Common myeloid progenitor, CD34-positive (primary cell): ENCODE measurements at regions not wholly inside any gene's neighbourhood (a gene's known extent, or its start where the extent isn't known, plus 50 kb on each side); places are given as distances from the start of the nearest gene placed in this dataset.
A peak's percentile ranks its signal among the peaks of the same experiment; 100 is the strongest.

ENCODE experiments used
- CTCF ChIA-PET: fragments of 350-600 bp; sonication (Branson Sonifier 250); formaldehyde crosslinking; loops from one replicate; lab custom pipeline; 2021; ENCODE audit warnings: antibody characterized with exemption; lab: Charles Lee
- POLR2A ChIA-PET: fragments of 350-600 bp; sonication (Branson Sonifier 250); formaldehyde crosslinking; loops from one replicate; lab custom pipeline; 2021; ENCODE audit warnings: antibody characterized with exemption; lab: Charles Lee
- DNase-seq, 3 donors: peaks; one replicate each; pipeline versions ENCODE4 v3.0.0 to v3.0.0-alpha.2; 2013
- H3K27ac ChIP-seq, 2 experiments: 1 replicate in 1 of 2; 2 replicates in 1 of 2; pipeline ENCODE4 v1.7.0; 2013; ENCODE audit warnings: inconsistent platforms in 2 of 2, low read length in 2 of 2, mild to moderate bottlenecking in 2 of 2, low read depth in 1 of 2, moderate library complexity in 1 of 2; ENCODE audit not compliant: severe bottlenecking in 2 of 2, insufficient read depth in 1 of 2, poor library complexity in 1 of 2
- H3K27me3 ChIP-seq, 5 experiments: replicated peaks in 2 of 5; 1 replicate in 3 of 5; 2 replicates in 2 of 5; pipeline versions ENCODE4 v1.6.1 to v1.7.0; 2013; ENCODE audit warnings: low read length in 4 of 5, mild to moderate bottlenecking in 2 of 5, moderate library complexity in 2 of 5, inconsistent platforms in 1 of 5; ENCODE audit not compliant: insufficient read depth in 5 of 5, control insufficient read depth in 4 of 5
- H3K36me3 ChIP-seq, 4 experiments: 1 replicate in 2 of 4; 2 replicates in 2 of 4; pipeline versions ENCODE4 v1.6.1 to v1.7.0; 2013; ENCODE audit warnings: low read length in 3 of 4, control low read depth in 1 of 4, mild to moderate bottlenecking in 1 of 4; ENCODE audit not compliant: control insufficient read depth in 4 of 4, insufficient read depth in 4 of 4
- H3K4me1 ChIP-seq, 4 experiments: 1 replicate in 3 of 4; 2 replicates in 1 of 4; pipeline versions ENCODE4 v1.6.1 to v1.7.1; 2013; ENCODE audit warnings: low read length in 3 of 4, mild to moderate bottlenecking in 3 of 4, control low read depth in 1 of 4, inconsistent platforms in 1 of 4, moderate library complexity in 1 of 4; ENCODE audit not compliant: control insufficient read depth in 4 of 4, insufficient read depth in 4 of 4; ENCODE audit errors: control extremely low read depth in 1 of 4
- H3K4me3 ChIP-seq, 7 experiments: 1 replicate in 4 of 7; 2 replicates in 3 of 7; pipeline versions ENCODE4 v1.5.1 to v1.7.0; 2013; ENCODE audit warnings: mild to moderate bottlenecking in 7 of 7, low read length in 6 of 7, moderate library complexity in 6 of 7, inconsistent platforms in 2 of 7, low read depth in 2 of 7, control low read depth in 1 of 7; ENCODE audit not compliant: insufficient read depth in 4 of 7, control insufficient read depth in 1 of 7; ENCODE audit errors: extremely low read depth in 1 of 7
- H3K9me3 ChIP-seq, 5 experiments: 1 replicate in 4 of 5; 2 replicates in 1 of 5; pipeline versions ENCODE4 v1.6.1 to v1.7.1; 2013; ENCODE audit warnings: low read length in 4 of 5, mild to moderate bottlenecking in 2 of 5, inconsistent platforms in 1 of 5, low read depth in 1 of 5, moderate library complexity in 1 of 5; ENCODE audit not compliant: control insufficient read depth in 4 of 5, insufficient read depth in 2 of 5; ENCODE audit errors: control extremely low read depth in 1 of 5
- WGBS: methylation state at CpG from one replicate; pipeline ENCODE4 v1.1.5; 2013; ENCODE audit not compliant: insufficient coverage; 5-methylcytosine and 5-hydroxymethylcytosine counted together

DNA sequence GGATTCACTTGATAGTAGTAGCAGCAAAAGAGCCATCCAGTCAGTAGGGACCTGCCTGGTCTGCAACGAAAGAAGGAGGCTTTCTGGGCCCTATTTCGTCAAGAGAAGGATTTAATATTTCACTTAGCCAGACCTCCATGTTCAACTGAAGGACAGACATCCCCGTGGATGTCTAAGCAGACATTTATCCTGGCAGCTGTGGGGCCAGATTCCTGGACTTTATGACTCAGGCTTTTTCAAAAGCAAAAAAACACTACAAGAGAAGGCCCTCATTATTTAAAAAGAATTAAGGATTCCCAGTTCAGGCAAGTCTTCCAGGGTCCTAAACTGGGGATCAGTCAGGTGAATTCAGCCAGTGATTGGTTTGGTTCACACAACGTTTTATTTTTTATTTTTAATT, 88.5 kb upstream of the TSPAN5 start:
- WGBS = 94% methylated on average over 4 of the region's 4 CpGs
- no peak overlapping the region for H3K27ac ChIP-seq
- CTCF ChIA-PET = no interaction called here

DNA sequence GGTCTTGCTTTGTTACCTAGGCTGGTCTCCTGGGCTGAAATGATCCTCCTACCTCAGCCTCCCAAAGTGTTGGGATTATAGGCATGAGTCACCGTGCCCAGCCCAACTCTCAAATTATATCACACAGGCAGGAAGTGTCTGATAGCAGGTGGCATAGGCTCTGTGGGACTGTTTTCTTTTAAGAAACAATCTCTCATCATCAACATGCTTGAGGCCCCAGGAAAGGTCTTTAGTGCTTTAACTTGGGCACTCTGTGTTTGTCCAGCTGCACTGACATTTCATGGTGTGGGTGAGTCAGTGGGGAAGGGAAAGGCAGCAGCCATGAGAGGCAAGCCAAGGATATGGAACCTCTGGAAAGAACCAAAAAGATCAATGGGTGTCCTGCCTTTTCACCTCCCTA, 88.1 kb upstream of the TSPAN5 start:
- ChIA-PET CTCF (no interaction called here), POLR2A (no interaction called here)
- Histone ChIP-seq H3K9me3 (no peaks in the 10 kb centered on the region), H3K27me3 (no peaks in the 10 kb centered on the region), H3K36me3 (no peaks in the 10 kb centered on the region), H3K4me3 (no peak overlapping the region), H3K4me1 (no peaks in the 10 kb centered on the region), H3K27ac (no peak overlapping the region)
- no CpG with 5 or more reads among the region's 1 CpG for WGBS
- DNase-seq = peak in 2 of 3 donors; percentile 0 to 2

More for the DNA sequence above, 88.5 kb upstream of the TSPAN5 start:
- DNase-seq = no peak
- POLR2A ChIA-PET = no interaction called here
- H3K36me3 ChIP-seq = no peaks in the 10 kb centered on the region
- no peaks in the 10 kb centered on the region for H3K27me3 ChIP-seq
- no peaks in the 10 kb centered on the region for H3K9me3 ChIP-seq
- H3K4me3 ChIP-seq = no peak overlapping the region
- no peaks in the 10 kb centered on the region for H3K4me1 ChIP-seq

DNA sequence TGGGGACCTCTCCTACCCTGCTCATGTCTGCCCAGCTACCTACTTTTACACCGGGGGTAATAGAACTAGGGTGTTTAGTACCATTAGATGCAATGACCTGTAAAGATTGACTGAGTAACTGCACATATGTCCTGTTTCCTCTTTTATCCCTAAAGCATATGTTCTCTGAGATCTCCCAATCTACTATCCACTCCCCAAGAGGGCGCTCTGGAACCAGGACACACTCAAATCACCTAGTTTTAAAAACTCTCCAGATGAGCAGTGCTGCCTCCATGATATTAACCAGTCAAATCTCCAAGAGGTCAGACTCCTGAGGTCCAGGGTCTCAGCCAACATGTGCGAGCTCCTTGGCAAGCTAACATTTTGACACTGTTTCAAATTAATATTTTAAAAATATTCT, 87.0 kb upstream of the TSPAN5 start:
- CTCF ChIA-PET = interaction anchor here (1.1 kb wide), 1 partner anchor 10 kb away, joined by 3 read pairs; no protein-coding TSS in a partner anchor
- 94% methylated on average over 2 of the region's 3 CpGs for whole genome bisulfite sequencing

DNA sequence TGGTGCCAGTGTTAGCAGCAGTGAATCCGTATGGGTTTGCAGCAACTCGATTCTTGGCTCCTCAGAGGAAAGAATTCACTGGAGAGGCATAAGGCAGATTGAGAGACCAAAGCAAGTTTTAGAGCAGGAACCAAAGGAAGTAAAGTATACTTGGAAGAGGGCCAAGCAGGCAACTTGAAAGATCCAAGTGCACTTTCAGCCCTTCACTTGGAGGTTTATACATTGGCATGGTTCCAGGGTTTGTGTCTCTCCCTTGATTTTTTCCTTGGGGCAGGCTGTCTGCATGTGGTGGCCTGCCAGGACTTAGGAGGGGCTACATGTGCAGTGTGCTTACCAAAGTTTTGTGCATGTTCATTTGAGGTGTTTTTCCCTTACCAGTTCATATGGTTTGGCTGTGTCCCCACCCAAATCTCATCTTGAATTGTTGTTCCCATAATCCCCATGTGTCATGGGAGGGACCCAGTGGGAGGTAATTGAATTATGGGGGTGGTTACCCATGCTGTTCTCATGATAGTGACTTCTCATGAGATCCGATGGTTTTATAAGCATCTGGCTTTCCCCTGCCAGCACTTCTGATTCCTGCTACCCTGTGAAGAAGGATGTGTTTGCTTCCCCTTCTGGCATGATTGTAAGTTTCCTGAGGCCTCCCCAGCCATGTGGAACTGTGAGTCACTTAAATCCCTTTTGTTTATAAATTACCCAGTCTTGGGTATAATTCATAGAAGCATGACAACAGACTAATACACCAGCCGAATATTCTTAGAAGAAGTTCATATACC, 86.2 kb upstream of the TSPAN5 start:
- 100% methylated on average over 3 of the region's 4 CpGs for WGBS
- H3K9me3 ChIP-seq = no peaks in the 10 kb centered on the region
- DNase-seq = no peak
- POLR2A ChIA-PET = no interaction called here
- H3K27ac ChIP-seq = no peak overlapping the region
- CTCF ChIA-PET = no interaction called here
- H3K4me1 ChIP-seq = no peaks in the 10 kb centered on the region
- H3K36me3 ChIP-seq = no peaks in the 10 kb centered on the region
- H3K4me3 ChIP-seq = no peak overlapping the region
- H3K27me3 ChIP-seq = no peaks in the 10 kb centered on the region

More for the DNA sequence above, 87.0 kb upstream of the TSPAN5 start:
- peak in 1 of 3 donors; percentile 14 for DNase-seq
- POLR2A ChIA-PET = no interaction called here
- no peaks in the 10 kb centered on the region for H3K36me3 ChIP-seq
- no peaks in the 10 kb centered on the region for H3K4me1 ChIP-seq
- no peak overlapping the region for H3K27ac ChIP-seq
- H3K4me3 ChIP-seq = no peak overlapping the region
- H3K27me3 ChIP-seq = no peaks in the 10 kb centered on the region
- H3K9me3 ChIP-seq = no peaks in the 10 kb centered on the region

DNA sequence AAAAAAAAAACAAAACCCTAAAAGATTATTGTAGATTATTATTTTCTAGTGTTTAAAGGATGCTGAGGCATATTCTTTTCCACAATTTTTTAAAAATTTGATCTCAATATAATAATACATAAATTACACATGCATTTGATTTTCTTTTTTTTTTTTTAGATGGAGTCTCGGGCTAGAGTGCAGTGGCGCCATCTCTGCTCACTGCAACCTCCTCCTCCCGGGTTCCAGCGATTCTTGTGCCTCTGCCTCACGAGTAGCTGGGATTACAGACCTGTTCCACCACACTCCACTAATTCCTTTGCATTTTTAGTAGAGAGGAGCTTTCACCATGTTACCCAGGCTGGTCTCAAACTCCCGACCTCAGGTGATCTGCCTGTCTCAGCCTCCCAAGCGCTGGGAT, 83.5 kb upstream of the TSPAN5 start:
- Histone ChIP-seq H3K4me1 (no peaks in the 10 kb centered on the region), H3K27ac (no peak overlapping the region), H3K27me3 (no peaks in the 10 kb centered on the region), H3K36me3 (no peaks in the 10 kb centered on the region), H3K4me3 (no peak overlapping the region), H3K9me3 (peaks cover 0 to 5% (median 0%) of the 10 kb centered on the region in 5 experiments)
- ChIA-PET POLR2A (no interaction called here), CTCF (interaction anchor here (0.9 kb wide), 1 partner anchor 13 kb away, joined by 3 read pairs; no protein-coding TSS in a partner anchor)
- no peak for DNase-seq
- 100% methylated on average over 3 of the region's 7 CpGs for WGBS

DNA sequence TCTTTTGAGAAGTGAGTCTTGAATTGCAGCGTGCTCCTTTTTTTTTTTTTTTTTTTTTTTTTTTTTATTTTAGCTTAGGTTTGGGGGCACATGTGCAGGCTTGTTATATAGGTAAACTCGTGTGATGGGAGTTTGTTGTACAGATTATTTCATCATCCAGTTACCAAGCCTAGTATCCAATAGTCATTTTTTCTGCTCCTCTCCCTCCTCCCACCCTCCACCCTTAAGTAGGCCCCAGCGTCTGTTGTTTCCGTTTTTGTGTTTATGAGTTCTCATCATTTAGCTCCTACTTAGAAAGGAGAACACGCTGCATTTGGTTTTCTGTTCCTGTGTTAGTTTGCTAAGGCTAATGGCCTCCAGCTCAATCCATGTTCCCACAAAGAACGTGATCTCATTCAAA, 81.3 kb upstream of the TSPAN5 start:
- H3K36me3 ChIP-seq = no peaks in the 10 kb centered on the region
- H3K9me3 ChIP-seq = peaks cover 0 to 5% (median 0%) of the 10 kb centered on the region in 5 experiments
- no peak for DNase-seq
- H3K4me1 ChIP-seq = no peaks in the 10 kb centered on the region
- POLR2A ChIA-PET = no interaction called here
- H3K27me3 ChIP-seq = no peaks in the 10 kb centered on the region
- 76% methylated on average over 2 of the region's 6 CpGs for WGBS
- CTCF ChIA-PET = no interaction called here
- H3K4me3 ChIP-seq = no peak overlapping the region
- H3K27ac ChIP-seq = no peak overlapping the region

DNA sequence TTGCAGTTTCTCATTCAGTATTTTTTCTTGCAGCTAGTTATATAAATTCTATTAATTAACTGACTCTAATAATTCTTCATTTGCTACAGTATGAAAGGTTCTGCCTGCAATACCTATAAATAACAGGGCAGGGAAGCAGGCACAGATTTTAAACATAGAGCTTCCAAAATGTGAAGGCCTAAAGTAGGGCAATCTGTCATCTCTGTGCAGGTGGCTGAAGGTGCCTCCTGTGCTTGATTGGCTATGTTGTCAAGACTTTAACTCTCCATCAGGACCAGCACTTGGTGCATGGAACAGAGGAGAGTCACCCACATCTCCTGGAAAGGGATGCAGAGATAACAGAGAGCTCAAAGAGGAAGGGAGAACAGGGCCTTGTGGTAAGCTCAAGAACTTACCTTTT, 75.2 kb upstream of the TSPAN5 start:
- no peak for DNase-seq
- no peak overlapping the region for H3K27ac ChIP-seq
- POLR2A ChIA-PET = no interaction called here
- peaks cover 0 to 5% (median 0%) of the 10 kb centered on the region in 5 experiments for H3K9me3 ChIP-seq
- H3K27me3 ChIP-seq = no peaks in the 10 kb centered on the region
- H3K36me3 ChIP-seq = no peaks in the 10 kb centered on the region
- H3K4me1 ChIP-seq = peaks cover 0 to 10% (median 2%) of the 10 kb centered on the region in 4 experiments
- no peak overlapping the region for H3K4me3 ChIP-seq
- CTCF ChIA-PET = no interaction called here
